HG03135 (cell line): ENCODE measurements at regions not wholly inside any gene's neighbourhood (a gene's known extent, or its start where the extent isn't known, plus 50 kb on each side); places are given as distances from the start of the nearest gene placed in this dataset.

Source experiments
- ATAC-seq: cut with Tn5 transposase; IDR thresholded peaks from one replicate; pipeline ENCODE4 v1.9.1; 2021; ENCODE audit warnings: mild to moderate bottlenecking, moderate library complexity; ENCODE audit not compliant: unreplicated experiment

DNA sequence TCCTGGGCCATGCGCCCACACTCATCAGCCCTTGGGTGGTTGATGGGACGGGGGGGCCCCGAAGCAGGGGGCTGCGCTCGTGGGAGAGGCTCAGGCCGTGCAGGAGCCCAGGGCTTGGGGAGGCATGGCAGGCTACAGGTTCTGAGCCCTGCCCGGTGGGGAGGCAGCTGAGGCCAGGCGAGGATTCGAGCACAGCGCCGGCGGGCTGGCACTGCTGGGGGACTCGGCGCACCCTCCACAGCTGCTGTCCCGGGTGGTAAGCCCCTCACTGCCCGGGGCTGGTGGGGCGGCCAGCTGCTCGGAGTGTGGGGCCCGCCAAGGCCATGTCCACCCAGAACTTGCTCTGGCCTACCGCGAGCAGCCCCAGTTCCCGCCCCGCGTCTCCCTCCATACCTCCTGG is 295.8 kb upstream of the SEL1L start:
- no peak for ATAC-seq

DNA sequence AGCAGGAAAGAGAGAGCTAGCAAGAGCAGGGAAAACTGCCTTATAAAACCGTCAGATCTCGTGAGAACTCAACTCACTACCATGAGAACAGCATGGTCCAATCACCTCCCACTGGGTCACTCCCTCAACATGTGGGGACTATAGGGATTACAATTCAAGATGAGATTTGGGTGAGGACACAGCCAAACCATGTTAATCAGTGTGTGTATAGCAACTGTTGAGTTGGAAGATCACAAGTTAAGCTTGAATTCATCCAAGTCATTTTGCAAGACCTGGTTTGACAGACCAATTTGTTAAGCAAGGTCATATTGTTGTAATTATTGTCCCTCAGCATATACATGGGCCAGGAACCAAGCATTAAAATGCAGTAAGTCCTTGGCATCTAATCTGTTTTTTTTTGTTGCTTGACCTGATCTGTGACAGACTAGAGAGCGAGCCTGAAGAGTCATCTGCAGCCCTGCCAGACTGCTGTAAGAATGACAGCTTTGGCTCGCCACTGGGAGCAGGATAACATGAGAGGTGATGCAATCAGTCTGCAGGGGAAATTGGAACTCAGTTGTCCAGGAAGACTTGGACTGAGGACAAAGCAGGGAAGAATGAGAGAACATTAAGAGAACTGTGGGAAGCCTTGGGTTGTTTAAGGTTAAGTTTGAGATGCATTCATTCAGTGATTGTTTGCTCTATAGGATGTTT is 297.6 kb upstream of the SEL1L start:
- ATAC-seq: no peak

DNA sequence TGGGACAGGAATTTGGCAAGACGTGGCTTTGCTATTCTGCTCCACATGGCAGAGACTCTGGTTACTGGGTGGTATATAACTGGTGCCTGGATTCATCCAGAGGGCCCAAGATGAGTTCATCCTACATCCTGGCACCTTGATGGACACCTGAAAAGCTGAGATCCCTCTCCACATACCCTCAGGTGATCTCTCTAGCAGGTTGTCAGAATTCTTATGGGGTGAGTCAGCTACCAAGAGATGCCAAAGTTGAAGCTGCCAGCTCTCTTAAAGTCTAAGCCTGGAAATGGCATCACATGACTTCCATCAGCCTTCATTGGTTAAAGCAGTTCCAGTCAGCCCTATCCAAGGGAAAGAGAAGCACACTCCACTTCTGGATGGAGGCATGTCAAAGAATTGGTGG is 300.7 kb upstream of the SEL1L start:
- no peak for ATAC-seq

DNA sequence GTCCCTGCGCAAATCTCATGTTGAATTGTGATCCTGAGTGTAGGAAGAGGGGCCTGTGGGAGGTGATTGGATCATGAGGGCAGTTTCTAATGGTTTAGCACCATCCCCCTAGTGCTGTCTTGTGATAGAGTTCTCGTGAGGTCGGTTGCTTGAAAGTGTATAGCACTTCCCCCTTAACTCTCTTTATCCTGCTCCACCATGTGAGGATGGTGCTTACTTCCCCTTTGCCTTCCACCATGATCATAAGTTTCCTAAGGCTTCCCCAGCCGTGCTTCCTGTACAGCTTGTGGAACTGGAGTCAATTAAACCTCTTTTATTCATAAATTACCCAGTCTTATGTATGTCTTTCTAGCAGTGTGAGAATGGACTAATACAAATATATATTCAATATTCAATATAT is 303.7 kb upstream of the SEL1L start:
- no peak for ATAC-seq

DNA sequence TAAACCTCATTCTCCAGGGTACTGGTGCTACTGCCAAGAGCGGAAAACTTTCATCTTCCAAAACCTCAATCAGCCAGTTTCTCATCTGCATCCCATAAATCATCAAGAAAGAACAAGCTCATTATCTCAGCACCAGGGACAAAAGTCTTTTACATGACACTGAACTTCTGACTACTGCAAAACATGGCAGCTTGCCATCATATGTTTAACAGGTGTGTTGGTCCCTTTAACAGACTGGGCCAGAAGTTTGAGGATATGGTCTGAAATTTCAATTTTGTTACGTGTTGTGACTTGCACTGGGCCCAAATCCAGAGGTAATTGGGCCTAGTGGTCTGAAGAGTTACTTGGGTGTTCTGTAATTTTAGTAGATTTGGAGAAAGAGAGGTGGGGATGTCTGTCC is 305.4 kb upstream of the SEL1L start:
- ATAC-seq: no peak

DNA sequence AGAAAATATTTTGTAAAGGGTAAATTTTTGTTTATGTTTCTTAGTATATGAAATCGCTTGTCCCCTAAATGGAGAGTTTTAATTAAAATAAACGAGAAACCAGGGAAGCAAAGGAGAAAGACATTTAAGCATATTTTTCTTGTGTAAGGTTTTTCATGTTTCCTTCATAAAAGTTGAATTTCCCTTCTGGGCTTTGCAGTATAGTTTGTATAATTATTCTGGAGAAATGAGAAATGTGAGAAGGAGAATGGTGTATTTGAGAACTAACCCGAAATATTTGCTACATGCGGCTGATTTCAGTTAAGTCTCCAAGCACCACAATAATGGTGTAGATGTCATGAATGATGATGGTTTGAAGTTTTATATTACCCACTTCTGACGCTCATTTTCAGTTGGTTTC is 307.7 kb upstream of the SEL1L start:
- no peak for ATAC-seq

DNA sequence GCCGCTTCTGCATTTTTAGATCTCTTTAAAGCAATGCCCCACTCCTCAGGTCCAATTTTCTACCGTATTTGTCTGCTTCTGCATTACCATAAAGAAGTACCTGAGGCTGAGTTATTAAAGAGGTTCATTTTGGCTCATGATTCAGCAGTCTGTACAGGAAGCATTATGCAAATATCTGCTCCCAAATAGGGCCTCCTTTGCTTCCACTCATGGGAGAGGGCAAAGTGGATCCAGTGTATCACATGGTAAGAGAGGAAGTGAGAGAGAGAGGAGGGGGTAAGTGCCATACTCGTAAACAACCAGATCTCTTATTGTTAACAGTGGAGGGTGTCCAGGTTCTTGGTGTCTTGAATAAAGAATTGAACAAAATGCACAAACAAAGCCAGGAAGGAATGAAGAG is 316.1 kb upstream of the SEL1L start:
- no peak for ATAC-seq

DNA sequence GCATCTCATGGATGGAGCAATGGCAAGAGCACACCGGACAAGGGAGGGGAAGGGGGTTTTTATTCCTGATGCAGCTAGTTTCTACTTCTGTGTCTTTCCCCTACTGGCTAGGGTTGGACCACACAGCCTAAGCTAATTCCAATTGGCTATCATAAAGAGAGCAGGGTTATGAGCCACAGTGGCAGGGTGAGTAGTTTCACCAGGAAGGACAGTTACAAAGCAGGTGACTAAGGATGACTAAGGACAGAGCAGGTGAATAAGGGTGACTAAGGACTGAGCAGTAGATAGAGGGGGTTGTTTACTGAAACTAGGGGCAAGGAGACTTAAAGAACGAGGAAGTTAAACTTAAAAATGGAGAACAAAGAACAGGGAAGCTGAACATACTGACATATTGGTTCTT is 321.4 kb upstream of the SEL1L start:
- no peak for ATAC-seq

DNA sequence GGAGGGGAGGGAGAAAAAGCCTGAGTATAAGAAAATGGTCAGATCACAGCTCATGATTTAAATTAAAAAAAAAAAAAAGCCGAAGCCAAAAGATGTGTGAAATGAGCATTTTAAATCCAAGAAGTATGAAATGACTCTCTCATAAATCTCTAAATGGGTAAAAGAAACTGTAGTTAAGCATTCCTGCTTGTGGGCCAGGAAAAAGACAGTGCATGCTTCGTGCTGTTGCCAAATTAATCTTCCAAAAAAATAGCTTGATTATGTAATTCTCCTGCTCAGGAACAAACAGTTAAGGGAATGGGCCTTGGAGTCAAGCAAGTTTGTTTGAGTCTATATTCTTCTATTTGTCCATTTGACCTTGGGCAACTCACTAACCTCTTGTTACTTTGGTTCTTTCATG is 325.4 kb upstream of the SEL1L start:
- no peak for ATAC-seq

DNA sequence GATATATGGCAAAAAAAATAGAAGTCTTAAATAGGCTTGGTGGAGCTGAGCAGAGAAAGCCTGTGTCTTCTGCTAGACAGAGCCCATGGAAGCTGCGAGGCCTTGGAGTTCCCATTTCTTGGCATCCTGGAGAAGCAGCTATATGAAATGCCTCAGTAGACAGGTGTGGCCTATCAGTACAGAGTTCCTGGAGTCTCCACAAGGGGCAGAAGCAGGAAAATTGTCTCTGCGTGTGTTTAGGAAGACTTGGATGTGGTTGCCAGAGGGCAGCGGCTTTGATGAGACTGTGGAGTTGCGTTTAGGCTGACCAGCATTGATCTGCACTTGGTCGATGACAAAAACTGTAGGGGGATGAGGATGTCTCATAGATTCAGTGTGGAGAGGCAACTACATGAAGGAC is 334.5 kb upstream of the SEL1L start:
- no peak for ATAC-seq

DNA sequence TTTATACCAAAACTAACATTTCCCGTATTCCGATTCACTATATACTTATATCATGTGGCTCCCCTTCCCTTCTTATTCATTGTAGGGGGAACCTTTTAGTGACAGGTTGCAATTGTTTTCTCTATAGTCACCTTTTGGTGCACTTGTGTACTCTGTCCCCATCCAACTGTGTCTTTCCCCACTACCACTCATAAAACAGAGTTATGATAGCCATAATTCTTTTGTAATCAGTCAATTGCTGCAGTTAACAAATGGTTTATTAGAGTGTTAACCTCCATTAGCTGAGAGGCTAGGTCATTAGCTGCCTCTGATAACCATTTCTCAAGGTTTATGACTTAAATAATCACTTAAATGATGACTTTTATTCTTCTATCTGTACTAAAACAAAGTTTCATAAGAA is 338.1 kb upstream of the SEL1L start:
- ATAC-seq: no peak

DNA sequence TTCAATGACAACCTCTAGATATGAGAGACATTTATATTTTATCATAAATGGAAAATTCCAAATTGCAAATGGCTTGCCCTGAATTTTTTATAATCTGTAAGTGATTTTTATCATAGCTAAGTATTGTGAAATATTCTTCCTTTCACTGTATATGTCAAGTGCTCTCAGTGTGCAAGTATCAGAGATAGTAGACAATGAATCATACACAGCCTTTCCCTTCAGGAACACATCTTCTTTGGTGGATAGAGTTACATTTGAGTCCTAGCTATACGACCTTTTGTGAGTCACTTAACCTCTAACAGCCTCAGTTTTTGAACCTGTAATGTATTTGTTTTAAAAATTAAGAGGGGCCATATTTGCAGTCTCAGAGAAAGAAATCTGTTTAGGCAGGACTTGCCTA is 350.7 kb upstream of the SEL1L start:
- no peak for ATAC-seq

DNA sequence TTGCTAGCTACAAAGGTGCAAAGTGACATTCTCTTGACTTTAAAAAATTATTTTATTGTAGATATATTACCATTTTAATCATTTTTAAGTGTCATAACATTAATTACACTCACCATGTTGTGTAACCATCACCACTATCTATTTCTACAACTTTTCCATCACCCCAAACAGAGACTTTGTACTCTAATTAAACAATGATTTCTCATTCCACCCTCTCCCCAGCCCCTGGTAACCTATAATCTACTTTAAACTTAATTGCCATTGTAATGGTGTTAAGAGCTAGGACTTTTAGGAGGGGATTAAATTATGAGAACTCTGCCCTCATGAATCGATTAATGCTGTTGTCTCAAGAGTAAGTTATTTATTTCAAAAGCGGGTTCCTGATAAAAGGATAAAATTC is 352.9 kb upstream of the SEL1L start:
- ATAC-seq: no peak

DNA sequence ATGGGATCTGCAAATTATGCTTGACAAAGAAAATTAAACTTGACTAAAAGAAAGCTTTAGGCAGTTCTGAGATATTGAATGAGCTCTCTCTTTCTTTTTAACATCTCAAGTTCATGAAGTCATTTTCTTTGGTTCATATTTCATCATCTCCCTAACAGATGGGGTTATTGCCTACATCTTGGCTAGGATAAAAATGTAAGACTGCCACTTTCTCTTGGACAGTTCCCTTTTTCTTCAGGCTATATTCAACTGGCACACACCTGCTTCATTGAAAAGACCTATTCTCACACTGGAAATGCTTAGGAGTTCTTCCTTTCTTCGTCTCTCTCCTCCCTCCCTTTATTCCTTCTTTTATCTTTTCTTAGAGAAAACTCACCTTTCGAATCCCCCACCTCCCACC is 355.9 kb upstream of the SEL1L start:
- no peak for ATAC-seq

DNA sequence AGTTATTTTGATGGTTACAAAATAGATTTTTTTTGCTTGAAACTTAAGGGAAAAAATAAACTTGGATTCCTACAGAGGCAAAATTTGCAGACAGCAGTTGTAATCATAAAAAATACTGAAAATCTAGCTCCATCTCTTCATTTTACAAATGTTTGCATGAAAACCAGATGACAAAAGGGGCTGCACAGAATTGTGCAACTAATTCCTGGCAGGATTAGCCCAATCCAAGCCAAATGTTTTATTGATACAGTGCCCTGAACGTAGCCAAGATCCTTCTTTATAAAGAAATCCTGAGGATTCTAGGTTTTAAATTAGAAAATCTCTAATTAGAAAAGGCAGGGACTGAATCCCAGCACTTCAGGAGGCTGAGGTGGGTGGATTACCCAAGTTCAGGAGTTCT is 356.4 kb upstream of the SEL1L start:
- no peak for ATAC-seq

DNA sequence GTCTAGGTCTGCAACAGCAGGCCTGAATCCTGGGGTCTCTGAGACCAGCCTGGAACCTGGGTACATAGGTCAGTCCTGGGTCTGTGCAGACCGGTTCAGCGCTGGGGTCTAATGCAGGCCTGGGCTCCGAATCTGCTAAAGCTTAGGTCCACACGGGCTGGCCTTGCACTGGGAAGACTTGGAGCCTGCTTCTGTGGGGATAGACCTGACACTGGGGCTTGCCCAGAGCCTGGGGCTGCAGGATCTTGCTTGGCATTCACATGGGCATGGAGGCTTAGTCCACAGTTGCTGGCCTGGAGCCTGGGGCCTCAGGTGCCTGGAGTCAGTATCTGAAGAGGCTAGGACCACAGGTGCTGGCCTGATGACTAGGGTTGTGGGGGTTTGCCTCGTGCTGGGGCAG is 369.8 kb upstream of the SEL1L start:
- no peak for ATAC-seq

DNA sequence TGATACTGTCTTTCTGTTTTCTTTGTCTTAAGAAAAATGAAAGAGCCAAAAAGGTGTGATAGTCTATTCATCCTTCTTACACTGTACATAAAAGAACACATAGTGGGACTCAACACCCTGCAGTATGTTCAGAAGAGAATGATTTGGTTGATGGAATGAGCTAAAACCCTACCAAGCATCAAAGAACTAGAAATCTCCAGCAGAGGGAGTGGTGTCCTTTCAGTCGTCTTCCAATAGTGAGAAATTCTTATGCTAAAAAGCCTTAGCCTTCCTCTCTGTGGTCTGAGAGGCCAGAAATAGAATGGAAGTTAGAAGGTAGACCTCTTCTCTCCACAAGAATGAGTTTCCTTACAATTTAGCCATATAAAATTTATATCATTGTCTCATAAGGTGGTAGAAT is 393.4 kb upstream of the SEL1L start:
- ATAC-seq: no peak

DNA sequence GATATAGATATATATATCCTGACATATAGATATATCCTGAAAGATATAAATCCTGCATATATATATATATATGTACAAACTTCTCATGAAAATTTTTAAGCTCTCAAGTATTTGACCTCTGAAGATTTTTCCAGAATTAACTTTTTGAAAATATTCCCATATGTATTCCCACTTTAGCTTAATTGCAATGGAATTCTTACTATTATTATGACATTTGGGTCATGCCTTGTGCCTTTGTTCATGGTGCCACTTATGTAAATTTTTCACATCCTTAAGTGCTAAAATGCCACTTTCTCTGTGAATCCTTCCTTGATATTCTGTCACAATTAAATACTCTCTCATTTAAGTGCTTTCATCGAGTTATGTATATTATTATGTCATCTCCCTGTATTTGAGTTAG is 398.2 kb upstream of the SEL1L start:
- no peak for ATAC-seq

DNA sequence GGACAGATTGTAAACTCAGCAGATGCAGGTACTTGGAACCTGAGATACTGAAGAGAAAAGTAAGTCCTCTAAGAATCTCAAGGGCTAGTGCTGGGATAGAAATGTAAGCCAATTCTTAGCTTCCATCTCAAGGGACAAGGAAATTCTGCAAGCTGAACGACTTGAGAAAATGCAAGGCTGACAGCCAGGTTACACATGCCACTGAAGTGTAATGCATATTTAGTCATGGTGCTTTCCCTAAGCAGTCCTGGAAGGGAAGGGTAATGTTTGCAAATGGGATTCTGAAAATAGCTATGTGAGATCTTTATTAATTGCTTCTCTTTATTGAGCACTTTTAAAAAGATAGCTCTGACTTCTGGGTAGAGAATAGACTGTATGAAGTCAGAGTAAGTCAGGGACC is 402.7 kb upstream of the SEL1L start:
- ATAC-seq: no peak

DNA sequence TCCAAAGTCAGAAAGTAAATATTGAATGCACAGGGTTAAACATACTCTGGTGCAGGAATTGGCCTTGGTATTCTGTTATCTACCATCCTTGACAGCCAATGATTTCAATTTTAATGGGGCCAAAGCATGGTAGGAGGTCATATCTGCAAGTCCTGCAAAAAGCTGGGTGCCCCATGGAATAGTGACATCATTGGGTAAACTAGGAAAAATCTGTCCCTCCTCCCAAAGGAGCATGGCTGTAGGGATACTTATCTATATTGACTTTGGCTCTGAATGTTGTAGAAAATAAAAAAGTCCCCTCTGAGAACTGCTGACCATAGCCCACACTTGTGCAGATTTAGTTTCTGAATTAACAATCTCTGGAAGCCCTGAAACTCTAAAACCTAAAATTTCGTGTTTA is 403.2 kb upstream of the SEL1L start:
- no peak for ATAC-seq

DNA sequence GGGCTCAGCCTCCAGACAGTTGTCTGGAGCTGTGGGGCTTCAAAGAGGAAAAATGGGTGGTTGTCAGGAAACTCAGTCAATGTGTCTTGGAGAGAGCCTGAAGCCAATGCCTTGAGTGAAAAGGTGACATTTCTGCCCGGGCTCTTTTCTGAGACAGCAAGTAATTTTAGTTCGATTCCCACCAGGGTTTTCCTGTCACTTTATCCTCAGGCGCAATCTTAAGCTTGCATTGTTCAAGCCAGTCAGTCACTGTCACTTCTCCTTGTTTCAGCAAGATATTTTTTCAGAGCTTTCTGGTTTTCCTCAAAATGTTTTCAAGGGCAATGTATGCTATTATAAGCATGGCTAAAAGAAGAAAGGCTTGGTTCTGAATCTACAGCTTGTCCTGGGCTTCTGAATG is 404.7 kb upstream of the SEL1L start:
- no peak for ATAC-seq

DNA sequence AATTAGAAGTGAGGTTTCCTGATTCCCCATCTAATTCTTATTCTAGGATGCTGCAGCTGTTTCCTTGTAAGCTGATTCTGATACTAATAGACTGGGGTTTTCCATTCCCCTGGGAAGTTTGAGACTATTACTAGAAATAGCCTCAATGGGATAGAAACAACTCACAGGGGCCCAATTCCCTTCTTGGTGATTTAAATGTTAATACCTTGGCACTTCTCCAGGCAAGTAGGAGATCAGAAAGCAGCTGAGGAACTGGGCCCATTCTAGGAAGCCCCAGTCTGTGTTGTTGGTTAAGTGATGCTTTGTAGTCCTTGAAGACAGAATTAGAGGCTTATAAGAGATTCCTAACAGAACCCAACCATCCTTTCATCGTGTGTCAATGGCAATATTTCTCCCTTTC is 407.0 kb upstream of the SEL1L start:
- no peak for ATAC-seq

DNA sequence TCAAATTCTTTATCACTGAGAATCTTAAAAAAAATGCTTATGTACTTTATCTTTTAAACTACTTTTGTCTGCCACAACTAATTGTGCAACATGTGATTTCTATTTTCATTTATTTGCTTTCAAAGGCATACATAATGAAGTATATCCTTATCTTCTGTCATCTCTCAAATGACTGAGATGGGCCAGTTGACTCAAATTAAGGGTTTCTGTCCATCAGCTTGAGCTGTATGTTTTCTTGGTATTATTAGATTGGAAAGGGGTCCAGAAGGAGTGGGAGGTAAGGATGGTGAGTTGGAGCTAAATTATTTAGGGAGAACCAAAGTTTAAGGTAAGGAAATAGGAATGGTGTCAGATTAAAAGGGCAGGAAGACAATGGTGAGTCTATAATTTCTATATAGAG is 408.4 kb upstream of the SEL1L start:
- no peak for ATAC-seq

DNA sequence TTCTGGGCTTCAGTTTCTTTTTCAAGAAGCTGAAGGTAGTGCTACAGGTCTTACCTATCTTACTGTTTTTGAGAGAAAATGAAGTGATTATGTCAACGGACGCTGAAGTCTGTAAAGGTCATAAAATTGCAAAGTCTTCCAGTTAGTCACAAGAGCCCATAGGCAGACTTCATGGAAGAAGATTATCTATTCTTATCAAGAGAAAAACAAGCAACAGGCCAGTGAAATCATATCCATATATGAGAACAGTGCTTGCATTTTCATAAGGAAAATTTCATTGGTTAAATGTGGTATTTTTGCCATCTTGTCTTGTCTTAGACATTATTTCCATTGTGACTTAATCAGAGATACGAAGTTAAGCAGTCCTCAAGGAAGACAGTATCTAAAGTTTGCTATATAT is 412.7 kb upstream of the SEL1L start:
- ATAC-seq: no peak
